OCI-LY1 (cell line): ENCODE measurements at regions not wholly inside any gene's neighbourhood (a gene's known extent, or its start where the extent isn't known, plus 50 kb on each side); places are given as distances from the start of the nearest gene placed in this dataset.

ENCODE experiments used
- H2AFZ ChIP-seq: fragments of 200-600 bp; sonication (generic), shearing (Covaris generic); 2 replicates; pipeline ENCODE4 v1.6.0; 2014; ENCODE audit warnings: antibody characterized with exemption, mild to moderate bottlenecking, low read length
- H3F3A ChIP-seq: fragments of 200-600 bp; sonication (generic), shearing (Covaris generic); 2 replicates; pipeline ENCODE4 v1.6.0; 2014; ENCODE audit warnings: mild to moderate bottlenecking, antibody characterized with exemption, low read length, moderate library complexity; ENCODE audit not compliant: insufficient read depth
- H3K27ac ChIP-seq: fragments of 200-600 bp; sonication (generic); 2 replicates; pipeline ENCODE4 v1.5.1; 2014; ENCODE audit warnings: low read length, mixed run types, mild to moderate bottlenecking, low read depth; ENCODE audit not compliant: poor library complexity, severe bottlenecking
- H3K27me3 ChIP-seq: fragments of 200-600 bp; sonication (generic); 2 replicates; pipeline ENCODE4 v1.6.0; 2014; ENCODE audit warnings: antibody characterized with exemption, mild to moderate bottlenecking, low read length, moderate library complexity; ENCODE audit not compliant: insufficient read depth
- H3K36me3 ChIP-seq: fragments of 200-600 bp; sonication (generic); 2 replicates; pipeline ENCODE4 v1.6.1; 2014; ENCODE audit warnings: mild to moderate bottlenecking, antibody characterized with exemption, low read length, moderate library complexity, mixed read lengths; ENCODE audit not compliant: insufficient read depth
- H3K4me1 ChIP-seq: fragments of 200-600 bp; sonication (generic); 2 replicates; pipeline ENCODE4 v1.5.1; 2014; ENCODE audit warnings: mild to moderate bottlenecking, low read length, moderate library complexity; ENCODE audit not compliant: insufficient read depth, severe bottlenecking
- H3K4me2 ChIP-seq: fragments of 200-600 bp; sonication (generic), shearing (Covaris generic); 2 replicates; pipeline ENCODE4 v1.6.1; 2014; ENCODE audit warnings: low read length
- H3K4me3 ChIP-seq: fragments of 200-600 bp; sonication (generic); 2 replicates; pipeline ENCODE4 v1.5.1; 2014; ENCODE audit warnings: low read length, low read depth, mild to moderate bottlenecking, mixed read lengths; ENCODE audit not compliant: poor library complexity, severe bottlenecking
- H3K79me2 ChIP-seq: fragments of 200-600 bp; shearing (Covaris generic); 2 replicates; pipeline ENCODE4 v1.6.1; 2016; ENCODE audit warnings: mixed run types, low read length, mixed read lengths; ENCODE audit not compliant: insufficient read depth
- H3K9ac ChIP-seq: fragments of 200-600 bp; sonication (generic), shearing (Covaris generic); 2 replicates; pipeline ENCODE4 v1.6.1; 2014; ENCODE audit warnings: mild to moderate bottlenecking, low read length, mixed read lengths
- H3K9me2 ChIP-seq: fragments of 200-600 bp; sonication (generic), shearing (Covaris generic); 2 replicates; pipeline ENCODE4 v1.6.1; 2014; ENCODE audit warnings: low read depth, mild to moderate bottlenecking, low read length, mixed read lengths
- H3K9me3 ChIP-seq: fragments of 200-600 bp; shearing (Covaris generic); 2 replicates; pipeline ENCODE4 v1.6.1; 2014; ENCODE audit warnings: low read length, mixed read lengths
- H4K20me1 ChIP-seq: fragments of 200-600 bp; sonication (generic), shearing (Covaris generic); 2 replicates; pipeline ENCODE4 v1.6.0; 2016; ENCODE audit warnings: mild to moderate bottlenecking, low read length; ENCODE audit not compliant: insufficient read depth
- EZH2 ChIP-seq: fragments of 200-600 bp; sonication (generic), shearing (Covaris generic); IDR thresholded peaks from 2 replicates; pipeline ENCODE4 v1.8.0; 2017; ENCODE audit warnings: borderline replicate concordance, mixed run types, mild to moderate bottlenecking, antibody characterized with exemption, low read length, moderate library complexity, mixed read lengths
- TF ChIP-seq, protein P1 (sequence below): fragments of 200-600 bp; sonication (generic), shearing (Covaris generic); IDR thresholded peaks from 2 replicates; pipeline ENCODE4 v1.5.1; 2017; ENCODE audit warnings: mild to moderate bottlenecking, antibody characterized with exemption, low read length, moderate library complexity, mixed read lengths

DNA sequence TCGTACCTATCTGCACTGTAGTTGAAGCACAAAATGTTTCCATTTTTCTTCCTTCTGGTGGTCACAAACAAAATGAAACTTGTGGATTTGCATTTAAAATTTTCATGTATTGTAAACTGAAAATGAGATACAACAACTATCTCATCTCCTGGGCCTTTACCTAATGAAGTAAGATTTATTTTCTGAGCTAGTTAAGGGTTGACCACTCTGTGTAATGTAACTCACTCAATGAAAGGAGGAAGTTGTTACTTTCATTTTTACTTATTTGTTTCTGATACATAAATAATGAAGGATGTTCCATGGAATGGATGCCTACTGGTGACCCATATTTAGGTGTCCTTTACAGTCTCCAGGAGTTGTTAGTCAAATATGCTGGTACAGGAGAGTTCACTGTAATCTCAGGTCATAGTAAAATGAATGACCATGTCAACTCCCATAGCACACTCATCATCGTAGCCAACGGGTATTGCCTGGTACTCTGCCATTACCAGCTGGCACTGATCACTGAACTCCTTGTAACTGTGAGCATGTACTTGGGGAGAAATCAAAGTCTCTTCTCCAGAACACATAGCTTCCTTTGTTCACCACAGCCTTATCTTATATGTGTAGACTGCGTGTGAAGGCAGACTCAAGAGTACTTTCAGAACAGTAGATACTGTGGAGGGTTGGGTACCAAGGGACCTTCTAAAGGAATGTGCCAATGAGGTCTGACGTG is 474.2 kb upstream of the ROBO2 start:
- H3K4me2 ChIP-seq: no peak overlapping the region
- no peak overlapping the region for H3K9ac ChIP-seq
- no peaks in the 10 kb centered on the region for H3K9me3 ChIP-seq
- H3K4me3 ChIP-seq: no peak overlapping the region
- no peak overlapping the region for H3K27ac ChIP-seq
- no peak overlapping the region for H2AFZ ChIP-seq
- no peaks in the 10 kb centered on the region for H3F3A ChIP-seq
- H3K4me1 ChIP-seq: no peaks in the 10 kb centered on the region
- TF ChIP-seq EZH2: no peak
- TF ChIP-seq, protein P1, sequence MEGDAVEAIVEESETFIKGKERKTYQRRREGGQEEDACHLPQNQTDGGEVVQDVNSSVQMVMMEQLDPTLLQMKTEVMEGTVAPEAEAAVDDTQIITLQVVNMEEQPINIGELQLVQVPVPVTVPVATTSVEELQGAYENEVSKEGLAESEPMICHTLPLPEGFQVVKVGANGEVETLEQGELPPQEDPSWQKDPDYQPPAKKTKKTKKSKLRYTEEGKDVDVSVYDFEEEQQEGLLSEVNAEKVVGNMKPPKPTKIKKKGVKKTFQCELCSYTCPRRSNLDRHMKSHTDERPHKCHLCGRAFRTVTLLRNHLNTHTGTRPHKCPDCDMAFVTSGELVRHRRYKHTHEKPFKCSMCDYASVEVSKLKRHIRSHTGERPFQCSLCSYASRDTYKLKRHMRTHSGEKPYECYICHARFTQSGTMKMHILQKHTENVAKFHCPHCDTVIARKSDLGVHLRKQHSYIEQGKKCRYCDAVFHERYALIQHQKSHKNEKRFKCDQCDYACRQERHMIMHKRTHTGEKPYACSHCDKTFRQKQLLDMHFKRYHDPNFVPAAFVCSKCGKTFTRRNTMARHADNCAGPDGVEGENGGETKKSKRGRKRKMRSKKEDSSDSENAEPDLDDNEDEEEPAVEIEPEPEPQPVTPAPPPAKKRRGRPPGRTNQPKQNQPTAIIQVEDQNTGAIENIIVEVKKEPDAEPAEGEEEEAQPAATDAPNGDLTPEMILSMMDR: no peak
- no peaks in the 10 kb centered on the region for H4K20me1 ChIP-seq
- H3K79me2 ChIP-seq: no peaks in the 10 kb centered on the region
- no peaks in the 10 kb centered on the region for H3K36me3 ChIP-seq
- H3K27me3 ChIP-seq: no peaks in the 10 kb centered on the region
- no peaks in the 10 kb centered on the region for H3K9me2 ChIP-seq

DNA sequence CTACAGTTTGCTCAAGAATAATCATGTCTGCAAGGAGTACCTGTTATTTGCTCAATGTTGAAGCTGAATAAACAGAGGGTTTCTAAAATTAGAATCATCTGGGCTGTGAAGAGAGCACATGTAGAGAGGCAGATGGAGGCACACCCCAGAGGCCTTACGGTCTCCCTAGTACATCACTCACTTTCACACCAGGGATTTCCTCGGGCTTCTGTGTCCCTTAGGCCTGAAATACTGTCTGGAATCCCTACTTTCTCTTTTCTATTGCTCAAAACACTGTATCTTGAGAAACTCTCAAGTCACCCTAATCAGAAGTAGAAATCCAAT is 473.7 kb upstream of the ROBO2 start:
- Histone ChIP-seq H3K4me2 (no peak overlapping the region), H2AFZ (no peak overlapping the region), H3K4me1 (no peaks in the 10 kb centered on the region), H3K9me2 (no peaks in the 10 kb centered on the region), H3K79me2 (no peaks in the 10 kb centered on the region), H3K27ac (no peak overlapping the region), H3K4me3 (no peak overlapping the region), H3K9me3 (no peaks in the 10 kb centered on the region), H3K36me3 (no peaks in the 10 kb centered on the region), H3K9ac (no peak overlapping the region), H4K20me1 (no peaks in the 10 kb centered on the region), H3K27me3 (no peaks in the 10 kb centered on the region), H3F3A (no peaks in the 10 kb centered on the region)
- TF ChIP-seq, protein P1: no peak
- TF ChIP-seq EZH2: no peak

DNA sequence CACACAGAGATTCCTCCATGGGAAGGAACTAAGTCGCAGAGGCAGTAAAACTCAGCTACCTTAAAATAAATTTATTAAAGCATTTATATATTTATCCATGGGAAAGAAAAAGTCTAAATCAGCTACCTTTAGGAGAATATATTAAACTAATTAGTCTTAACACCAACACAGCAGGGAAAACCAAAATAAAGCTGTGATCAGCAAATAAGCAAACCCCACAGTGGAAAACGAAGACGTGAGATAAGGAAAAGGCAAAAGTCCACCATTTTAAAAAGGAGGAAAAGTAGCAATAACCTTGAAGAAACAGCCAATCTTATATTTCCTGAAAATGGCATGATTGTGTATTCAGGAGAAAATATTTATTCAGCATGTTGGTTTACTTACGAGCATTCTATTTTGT is 473.0 kb upstream of the ROBO2 start:
- H3K4me3 ChIP-seq: no peak overlapping the region
- no peaks in the 10 kb centered on the region for H3K27me3 ChIP-seq
- TF ChIP-seq EZH2: no peak
- TF ChIP-seq, protein P1: no peak
- H3K36me3 ChIP-seq: no peaks in the 10 kb centered on the region
- no peaks in the 10 kb centered on the region for H3K9me2 ChIP-seq
- H3K27ac ChIP-seq: no peak overlapping the region
- H3K4me1 ChIP-seq: no peaks in the 10 kb centered on the region
- no peak overlapping the region for H3K4me2 ChIP-seq
- H4K20me1 ChIP-seq: no peaks in the 10 kb centered on the region
- no peaks in the 10 kb centered on the region for H3K9me3 ChIP-seq
- H3F3A ChIP-seq: no peaks in the 10 kb centered on the region
- H3K9ac ChIP-seq: no peak overlapping the region
- H2AFZ ChIP-seq: no peak overlapping the region; the same call in 1 of the 2 replicates
- no peaks in the 10 kb centered on the region for H3K79me2 ChIP-seq
